Endothelial cell of umbilical vein (primary cell): ENCODE measurements at regions not wholly inside any gene's neighbourhood (a gene's known extent, or its start where the extent isn't known, plus 50 kb on each side); places are given as distances from the start of the nearest gene placed in this dataset.

Experiments used
- BruUV-seq: library from RNA; stranded (reverse); fragments of 400-500 nt; replicated peaks from 2 replicates; lab custom pipeline; 2021; lab: Mats Ljungman, UMichigan
- CTCF ChIA-PET: fragments of 300-600, 350-600 bp; sonication (Branson Sonifier 250); formaldehyde crosslinking; loops from one replicate; lab custom pipeline; 2021; ENCODE audit warnings: antibody characterized with exemption, inconsistent platforms; lab: Charles Lee
- POLR2A ChIA-PET: fragments of 300-600, 350-600 bp; sonication (Branson Sonifier 250); formaldehyde crosslinking; loops from one replicate; lab custom pipeline; 2021; ENCODE audit warnings: antibody characterized with exemption, inconsistent platforms; lab: Charles Lee
- DNase-seq: peaks from one replicate; pipeline ENCODE4 v3.0.0-alpha.2; 2011; ENCODE audit warnings: low read depth, low spot score
- FAIRE-seq: peaks from 2 replicates; lab custom pipeline; 2011; peaks lifted over from hg19 to GRCh38; lab: Jason Lieb, UNC
- H2AFZ ChIP-seq: 2 replicates; pipeline ENCODE4 v1.6.0; 2012; ENCODE audit warnings: low read depth, low read length, control low read depth, inconsistent platforms
- H3K27ac ChIP-seq: 2 replicates; pipeline ENCODE4 v1.5.1; 2011; ENCODE audit warnings: low read depth, mild to moderate bottlenecking, control low read depth, low read length, moderate library complexity; ENCODE audit not compliant: insufficient read depth
- H3K27me3 ChIP-seq, 2 experiments: 2 replicates each; pipeline versions ENCODE4 v1.6.0 to v1.6.1; 2011; ENCODE audit warnings: low read length in 2 of 2, mixed read lengths in 1 of 2; ENCODE audit not compliant: control insufficient read depth in 2 of 2, insufficient read depth in 2 of 2
- H3K36me3 ChIP-seq, 2 experiments: 2 replicates in 1 of 2; 3 replicates in 1 of 2; pipeline ENCODE4 v1.5.1; 2011; ENCODE audit warnings: low read length in 2 of 2, mild to moderate bottlenecking in 1 of 2, moderate library complexity in 1 of 2; ENCODE audit not compliant: control insufficient read depth in 2 of 2, insufficient read depth in 2 of 2; ENCODE audit errors: extremely low read depth in 1 of 2
- H3K4me1 ChIP-seq: 3 replicates; pipeline ENCODE4 v1.5.1; 2011; ENCODE audit warnings: mild to moderate bottlenecking, low read length; ENCODE audit not compliant: control insufficient read depth, insufficient read depth; ENCODE audit errors: extremely low read depth
- H3K4me2 ChIP-seq: 2 replicates; pipeline ENCODE4 v1.6.1; 2011; ENCODE audit warnings: low read length, control low read depth, mixed read lengths; ENCODE audit not compliant: insufficient read depth
- H3K4me3 ChIP-seq, 3 experiments: fragments of 200-600 bp in 1 of 3; sonication (generic), shearing (Covaris generic) in 1 of 3; replicated peaks in 1 of 3; 2 replicates each; pipeline ENCODE4 v1.5.1; 2011 to 2016; ENCODE audit warnings: control low read depth in 3 of 3, low read length in 3 of 3, mild to moderate bottlenecking in 2 of 3, inconsistent platforms in 1 of 3, low read depth in 1 of 3, moderate library complexity in 1 of 3; ENCODE audit not compliant: insufficient read depth in 1 of 3
- H3K79me2 ChIP-seq: 2 replicates; pipeline ENCODE4 v1.6.0; 2012; ENCODE audit warnings: low read length, inconsistent platforms; ENCODE audit not compliant: control insufficient read depth, insufficient read depth
- H3K9ac ChIP-seq: replicated peaks from 2 replicates; pipeline ENCODE3; 2011; ENCODE audit warnings: low read length, control low read depth; ENCODE audit not compliant: insufficient read depth; ENCODE audit errors: extremely low read depth
- H3K9me1 ChIP-seq: replicated peaks from 3 replicates; pipeline ENCODE4 v1.6.0; 2011; ENCODE audit warnings: mild to moderate bottlenecking, low read length; ENCODE audit not compliant: control insufficient read depth, insufficient read depth; ENCODE audit errors: extremely low read depth
- H3K9me3 ChIP-seq: replicated peaks from 2 replicates; pipeline ENCODE4 v1.5.1; 2012; ENCODE audit warnings: low read length, inconsistent platforms; ENCODE audit not compliant: control insufficient read depth, insufficient read depth
- H4K20me1 ChIP-seq: replicated peaks from 2 replicates; pipeline ENCODE3; 2011; ENCODE audit warnings: mild to moderate bottlenecking, low read length; ENCODE audit not compliant: control insufficient read depth, insufficient read depth; ENCODE audit errors: extremely low read depth
- CTCF ChIP-seq, 2 donors: IDR thresholded peaks; 1 replicate in 1 of 2; 2 replicates in 1 of 2; pipeline ENCODE4 v1.5.1; 2011; ENCODE audit warnings: low read length in 2 of 2, mild to moderate bottlenecking in 2 of 2, moderate library complexity in 2 of 2, control low read depth in 1 of 2, inconsistent platforms in 1 of 2, low read depth in 1 of 2; ENCODE audit not compliant: insufficient read depth in 1 of 2; ENCODE audit errors: extremely low read depth in 1 of 2
- EZH2 ChIP-seq: IDR thresholded peaks from 2 replicates; pipeline ENCODE4 v1.6.1; 2012; ENCODE audit warnings: borderline replicate concordance, low read depth, mild to moderate bottlenecking, moderate library complexity, low read length, inconsistent platforms; ENCODE audit not compliant: severe bottlenecking
- FOS ChIP-seq: IDR thresholded peaks from 2 replicates; pipeline ENCODE4 v1.6.1; 2011; ENCODE audit warnings: mild to moderate bottlenecking, low read length, moderate library complexity, borderline replicate concordance; ENCODE audit not compliant: insufficient read depth
- GATA2 ChIP-seq: IDR thresholded peaks from 2 replicates; pipeline ENCODE4 v1.7.0; 2011; ENCODE audit warnings: low read depth, mild to moderate bottlenecking, moderate library complexity, mixed read lengths, low read length; ENCODE audit not compliant: insufficient read length, insufficient read depth
- JUN ChIP-seq: IDR thresholded peaks from 2 replicates; pipeline ENCODE4 v1.6.1; 2011; ENCODE audit warnings: borderline replicate concordance, low read depth; ENCODE audit not compliant: insufficient read length, insufficient read depth
- MAX ChIP-seq: IDR thresholded peaks from 2 replicates; pipeline ENCODE4 v1.6.1; 2011; ENCODE audit not compliant: insufficient read depth, insufficient read length
- MYC ChIP-seq: IDR thresholded peaks from one replicate; pipeline ENCODE4 v1.6.1; 2011; ENCODE audit warnings: mild to moderate bottlenecking, low read depth, low read length
- POLR2A ChIP-seq: IDR thresholded peaks from 2 replicates; pipeline ENCODE4 v1.6.1; 2012; ENCODE audit warnings: low read depth, mild to moderate bottlenecking, control low read depth, low read length
- POLR2AphosphoS5 ChIP-seq: IDR thresholded peaks from 2 replicates; pipeline ENCODE4 v1.6.1; 2012; ENCODE audit warnings: low read depth, mild to moderate bottlenecking, control low read depth, low read length, moderate library complexity; ENCODE audit not compliant: insufficient read depth
- dilution Hi-C: fragments of 300-500 bp; cut with MboI; formaldehyde crosslinking; loops from one replicate; pipeline ENCODE4 v1.15.0; 2019; ENCODE audit warnings: low sequenced_read_pairs; ENCODE audit not compliant: extremely low pct_ligation_motif_present
- intact Hi-C: fragments of 100-400 bp; cut with micrococcal nuclease; formaldehyde crosslinking; loops from one replicate; pipeline ENCODE4 v1.10.0; 2022

- H3K4me2 ChIP-seq, result no peak overlapping the region
- ChIA-PET CTCF (interaction anchor here (1.2 to 9.3 kb wide), 5 partner anchors 19 to 562 kb away, joined by 3 to 153 read pairs (median 9); partner anchors contain the start of gene DAB2), POLR2A (no interaction called here)
- dilution Hi-C loops, result no loop called here
- no peaks in the 10 kb centered on the region for H3K9me1 ChIP-seq
- no peaks in the 10 kb centered on the region for H3K9me3 ChIP-seq
- BruUV-seq, result no TSS peak
- no peak overlapping the region for H3K9ac ChIP-seq
- no peak overlapping the region for H3K27ac ChIP-seq
- no peaks in the 10 kb centered on the region for H4K20me1 ChIP-seq
- H3K79me2 ChIP-seq, result no peaks in the 10 kb centered on the region
- peak overlapping the region; percentile 8 for H2AFZ ChIP-seq
- no peak for TF ChIP-seq EZH2
- TF ChIP-seq FOS, result no peak
- TF ChIP-seq GATA2, result no peak
- no peak for TF ChIP-seq MYC
- no peak for TF ChIP-seq MAX
- no peak for TF ChIP-seq POLR2AphosphoS5
- TF ChIP-seq CTCF (IDR thresholded peaks at IDR 0.05; ENCODE audit: extremely low read depth in 1 of 2, insufficient read depth in 1 of 2, low read depth in 1 of 2, low read length in 2 of 2), result no peak
- TF ChIP-seq POLR2A, result no peak
- no peak for TF ChIP-seq JUN
- no peaks in the 10 kb centered on the region for H3K27me3 ChIP-seq
- no peaks in the 10 kb centered on the region for H3K36me3 ChIP-seq
- FAIRE-seq (no peak), DNase-seq (no peak)
- H3K4me3 ChIP-seq, result no peak overlapping the region
- H3K4me1 ChIP-seq, result peaks cover 4% of the 10 kb centered on the region
- intact Hi-C loops, result no loop called here
Observed at GRCh38 chr5:39566891-39567290, 142.1 kb upstream of the DAB2 start.
